Nephron (organoid): ENCODE measurements at regions not wholly inside any gene's neighbourhood (a gene's known extent, or its start where the extent isn't known, plus 50 kb on each side); places are given as distances from the start of the nearest gene placed in this dataset.

ENCODE experiments used
- H3K27ac Mint-ChIP-seq, 3 experiments: 2 replicates each; pipeline ENCODE4 v1.8.0; 2020; ENCODE audit warnings: mixed read lengths in 3 of 3, mild to moderate bottlenecking in 2 of 3, moderate library complexity in 1 of 3
- H3K27me3 Mint-ChIP-seq: 2 replicates; pipeline ENCODE4 v1.8.0; 2021; ENCODE audit warnings: low read depth, mild to moderate bottlenecking, moderate library complexity, mixed read lengths
- H3K36me3 Mint-ChIP-seq: 2 replicates; pipeline ENCODE4 v1.8.0; 2020; ENCODE audit warnings: low read depth, mixed read lengths
- H3K4me1 Mint-ChIP-seq: 2 replicates; pipeline ENCODE4 v1.8.0; 2020; ENCODE audit warnings: mixed read lengths
- H3K4me3 Mint-ChIP-seq, 3 experiments: 2 replicates each; pipeline ENCODE4 v1.8.0; 2020; ENCODE audit warnings: mild to moderate bottlenecking in 3 of 3, mixed read lengths in 3 of 3, moderate library complexity in 2 of 3
- H3K9me3 Mint-ChIP-seq: 2 replicates; pipeline ENCODE4 v1.8.0; 2020; ENCODE audit warnings: mixed read lengths
- CTCF ChIP-seq, 3 experiments: fragments of 200-600 bp; sonication (generic); IDR thresholded peaks; one replicate each; pipeline ENCODE4 v1.5.0; 2021; ENCODE audit warnings: antibody characterized with exemption in 3 of 3; ENCODE audit not compliant: unreplicated experiment in 3 of 3

- peaks cover 7% of the 10 kb centered on the region for H3K9me3 Mint-ChIP-seq
- no peaks in the 10 kb centered on the region for H3K36me3 Mint-ChIP-seq
- H3K27ac Mint-ChIP-seq = no peak overlapping the region
- H3K4me3 Mint-ChIP-seq = no peak overlapping the region
- peaks cover 7% of the 10 kb centered on the region for H3K27me3 Mint-ChIP-seq
- H3K4me1 Mint-ChIP-seq = no peaks in the 10 kb centered on the region
- TF ChIP-seq CTCF (IDR thresholded peaks at IDR 0.05; ENCODE audit: unreplicated experiment in 3 of 3) = no peak
These were observed 65.0 kb upstream of the SIRPG start for GRCh38 chr20:1722513-1723050.

- Mint-ChIP-seq H3K4me1 (no peaks in the 10 kb centered on the region), H3K36me3 (no peaks in the 10 kb centered on the region), H3K4me3 (no peak overlapping the region), H3K9me3 (peaks cover 7% of the 10 kb centered on the region), H3K27ac (no peak overlapping the region), H3K27me3 (peaks cover 7% of the 10 kb centered on the region)
- TF ChIP-seq CTCF (IDR thresholded peaks at IDR 0.05; ENCODE audit: unreplicated experiment in 3 of 3) = no peak
These were observed 64.3 kb upstream of the SIRPG start for GRCh38 chr20:1721687-1722512.

- Mint-ChIP-seq H3K9me3 (peaks cover 7% of the 10 kb centered on the region), H3K27me3 (peaks cover 10% of the 10 kb centered on the region), H3K4me1 (no peaks in the 10 kb centered on the region), H3K27ac (no peak overlapping the region), H3K4me3 (no peak overlapping the region), H3K36me3 (no peaks in the 10 kb centered on the region)
- TF ChIP-seq CTCF (IDR thresholded peaks at IDR 0.05; ENCODE audit: unreplicated experiment in 3 of 3) = no peak
These were observed 63.4 kb upstream of the SIRPG start for GRCh38 chr20:1720845-1721475.

GRCh38 chr20:1720226-1720625 is 62.6 kb upstream of the SIRPG start:
- H3K36me3 Mint-ChIP-seq = no peaks in the 10 kb centered on the region
- H3K9me3 Mint-ChIP-seq = peaks cover 7% of the 10 kb centered on the region
- H3K27me3 Mint-ChIP-seq = peaks cover 7% of the 10 kb centered on the region
- no peak for TF ChIP-seq CTCF (IDR thresholded peaks at IDR 0.05; ENCODE audit: unreplicated experiment in 3 of 3)
- H3K27ac Mint-ChIP-seq = no peak overlapping the region
- H3K4me3 Mint-ChIP-seq = no peak overlapping the region
- H3K4me1 Mint-ChIP-seq = no peaks in the 10 kb centered on the region

GRCh38 chr20:1718604-1719384 is 61.2 kb upstream of the SIRPG start:
- no peaks in the 10 kb centered on the region for H3K4me1 Mint-ChIP-seq
- no peak for TF ChIP-seq CTCF (IDR thresholded peaks at IDR 0.05; ENCODE audit: unreplicated experiment in 3 of 3)
- H3K9me3 Mint-ChIP-seq = no peaks in the 10 kb centered on the region
- no peak overlapping the region for H3K27ac Mint-ChIP-seq
- no peaks in the 10 kb centered on the region for H3K36me3 Mint-ChIP-seq
- no peak overlapping the region for H3K4me3 Mint-ChIP-seq
- peaks cover 7% of the 10 kb centered on the region for H3K27me3 Mint-ChIP-seq
